Caco-2 (cell line): ENCODE measurements at regions not wholly inside any gene's neighbourhood (a gene's known extent, or its start where the extent isn't known, plus 50 kb on each side); places are given as distances from the start of the nearest gene placed in this dataset.

ENCODE experiments used
- BruUV-seq: library from RNA; stranded (reverse); fragments of 400-500 nt; replicated peaks from 2 replicates; lab custom pipeline; 2021; lab: Mats Ljungman, UMichigan
- CTCF ChIA-PET: fragments of 300-600 bp; sonication (Branson Sonifier 250); formaldehyde crosslinking; loops from one replicate; lab custom pipeline; 2022; ENCODE audit warnings: antibody characterized with exemption; lab: Charles Lee
- POLR2A ChIA-PET: fragments of 300-600 bp; sonication (Branson Sonifier 250); formaldehyde crosslinking; loops from one replicate; lab custom pipeline; 2022; ENCODE audit warnings: antibody characterized with exemption; lab: Charles Lee
- DNase-seq, 2 experiments: peaks; one replicate each; pipeline versions ENCODE4 v3.0.0 to v3.0.0-alpha.2; 2020 to 2022
- H3K27me3 ChIP-seq: replicated peaks from 2 replicates; pipeline ENCODE4 v1.6.0; 2011; ENCODE audit warnings: low read length; ENCODE audit not compliant: control insufficient read depth, insufficient read depth
- H3K36me3 ChIP-seq: 2 replicates; pipeline ENCODE4 v1.5.1; 2011; ENCODE audit warnings: low read length; ENCODE audit not compliant: control insufficient read depth, insufficient read depth
- H3K4me1 ChIP-seq: fragments of 250-450 bp; sonication (Bioruptor Pico); 2 replicates; pipeline ENCODE4 v1.5.1; 2020; ENCODE audit warnings: mild to moderate bottlenecking
- H3K4me3 ChIP-seq: 2 replicates; pipeline ENCODE4 v1.5.1; 2011; ENCODE audit warnings: low read depth, mild to moderate bottlenecking, control low read depth, low read length
- H3K9me3 ChIP-seq: fragments of 250-450 bp; sonication (Bioruptor Pico); 2 replicates; pipeline ENCODE4 v1.5.1; 2020; ENCODE audit warnings: mild to moderate bottlenecking, moderate library complexity
- H3K27ac Mint-ChIP-seq: one replicate; pipeline ENCODE4 v1.8.0; 2022; ENCODE audit warnings: mixed read lengths; ENCODE audit not compliant: unreplicated experiment
- H3K27me3 Mint-ChIP-seq: one replicate; pipeline ENCODE4 v1.8.0; 2022; ENCODE audit warnings: mixed read lengths; ENCODE audit not compliant: insufficient read depth, unreplicated experiment
- H3K36me3 Mint-ChIP-seq: one replicate; pipeline ENCODE4 v1.8.0; 2022; ENCODE audit warnings: mild to moderate bottlenecking, mixed read lengths; ENCODE audit not compliant: insufficient read depth, unreplicated experiment
- H3K4me1 Mint-ChIP-seq: one replicate; pipeline ENCODE4 v1.8.0; 2022; ENCODE audit warnings: low read depth, mixed read lengths; ENCODE audit not compliant: unreplicated experiment
- H3K4me3 Mint-ChIP-seq: one replicate; pipeline ENCODE4 v1.8.0; 2022; ENCODE audit warnings: mild to moderate bottlenecking, moderate library complexity, mixed read lengths; ENCODE audit not compliant: unreplicated experiment
- H3K9me3 Mint-ChIP-seq: one replicate; pipeline ENCODE4 v1.8.0; 2022; ENCODE audit warnings: mixed read lengths; ENCODE audit not compliant: unreplicated experiment
- intact Hi-C: fragments of 100-400 bp; cut with micrococcal nuclease; formaldehyde crosslinking; loops from one replicate; pipeline ENCODE4 v1.10.0; 2022; ENCODE audit not compliant: unreplicated experiment
- TF ChIP-seq, protein P1 (sequence below), 2 experiments: fragments of 200-600 bp in 1 of 2; IDR thresholded peaks; 1 replicate in 1 of 2; 2 replicates in 1 of 2; pipeline versions ENCODE4 v1.5.1 to v1.8.0; 2011 to 2022; ENCODE audit warnings: antibody characterized with exemption in 1 of 2, control low read depth in 1 of 2, inconsistent platforms in 1 of 2, low read depth in 1 of 2, low read length in 1 of 2, mild to moderate bottlenecking in 1 of 2, moderate library complexity in 1 of 2; ENCODE audit not compliant: insufficient read depth in 1 of 2, severe bottlenecking in 1 of 2, unreplicated experiment in 1 of 2

GRCh38 chr6:165826487-165827189, 163.6 kb upstream of the PDE10A start:
- H3K4me1 Mint-ChIP-seq: no peaks in the 10 kb centered on the region
- intact Hi-C loops: no loop called here
- TF ChIP-seq, protein P1, sequence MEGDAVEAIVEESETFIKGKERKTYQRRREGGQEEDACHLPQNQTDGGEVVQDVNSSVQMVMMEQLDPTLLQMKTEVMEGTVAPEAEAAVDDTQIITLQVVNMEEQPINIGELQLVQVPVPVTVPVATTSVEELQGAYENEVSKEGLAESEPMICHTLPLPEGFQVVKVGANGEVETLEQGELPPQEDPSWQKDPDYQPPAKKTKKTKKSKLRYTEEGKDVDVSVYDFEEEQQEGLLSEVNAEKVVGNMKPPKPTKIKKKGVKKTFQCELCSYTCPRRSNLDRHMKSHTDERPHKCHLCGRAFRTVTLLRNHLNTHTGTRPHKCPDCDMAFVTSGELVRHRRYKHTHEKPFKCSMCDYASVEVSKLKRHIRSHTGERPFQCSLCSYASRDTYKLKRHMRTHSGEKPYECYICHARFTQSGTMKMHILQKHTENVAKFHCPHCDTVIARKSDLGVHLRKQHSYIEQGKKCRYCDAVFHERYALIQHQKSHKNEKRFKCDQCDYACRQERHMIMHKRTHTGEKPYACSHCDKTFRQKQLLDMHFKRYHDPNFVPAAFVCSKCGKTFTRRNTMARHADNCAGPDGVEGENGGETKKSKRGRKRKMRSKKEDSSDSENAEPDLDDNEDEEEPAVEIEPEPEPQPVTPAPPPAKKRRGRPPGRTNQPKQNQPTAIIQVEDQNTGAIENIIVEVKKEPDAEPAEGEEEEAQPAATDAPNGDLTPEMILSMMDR (IDR thresholded peaks at IDR 0.05; ENCODE audit: insufficient read depth in 1 of 2, low read depth in 1 of 2, low read length in 1 of 2, severe bottlenecking in 1 of 2, unreplicated experiment in 1 of 2): no peak
- H3K36me3 ChIP-seq: no peaks in the 10 kb centered on the region
- H3K27me3 Mint-ChIP-seq: peaks cover under 1% of the 10 kb centered on the region
- ChIA-PET CTCF (no interaction called here), POLR2A (no interaction called here)
- no peaks in the 10 kb centered on the region for H3K4me1 ChIP-seq
- no peaks in the 10 kb centered on the region for H3K9me3 Mint-ChIP-seq
- no peak overlapping the region for H3K27ac Mint-ChIP-seq
- no peak overlapping the region for H3K4me3 Mint-ChIP-seq
- no peak for DNase-seq
- no peak overlapping the region for H3K4me3 ChIP-seq
- H3K36me3 Mint-ChIP-seq: no peaks in the 10 kb centered on the region
- H3K9me3 ChIP-seq: no peaks in the 10 kb centered on the region
- no TSS peak for BruUV-seq
- no peaks in the 10 kb centered on the region for H3K27me3 ChIP-seq

- BruUV-seq: no TSS peak
- no peak overlapping the region for H3K4me3 ChIP-seq
- no peaks in the 10 kb centered on the region for H3K27me3 ChIP-seq
- CTCF ChIA-PET: no interaction called here
- Mint-ChIP-seq H3K9me3 (no peaks in the 10 kb centered on the region), H3K4me3 (no peak overlapping the region), H3K36me3 (no peaks in the 10 kb centered on the region), H3K27ac (no peak overlapping the region), H3K4me1 (no peaks in the 10 kb centered on the region), H3K27me3 (peaks cover 9% of the 10 kb centered on the region)
- H3K36me3 ChIP-seq: no peaks in the 10 kb centered on the region
- DNase-seq: no peak
- H3K4me1 ChIP-seq: no peaks in the 10 kb centered on the region
- POLR2A ChIA-PET: no interaction called here
- no peaks in the 10 kb centered on the region for H3K9me3 ChIP-seq
- intact Hi-C loops: no loop called here
- TF ChIP-seq, protein P1 (IDR thresholded peaks at IDR 0.05; ENCODE audit: insufficient read depth in 1 of 2, low read depth in 1 of 2, low read length in 1 of 2, severe bottlenecking in 1 of 2, unreplicated experiment in 1 of 2): no peak
Observed at GRCh38 chr6:165825256-165825815, 162.3 kb upstream of the PDE10A start.

DNA sequence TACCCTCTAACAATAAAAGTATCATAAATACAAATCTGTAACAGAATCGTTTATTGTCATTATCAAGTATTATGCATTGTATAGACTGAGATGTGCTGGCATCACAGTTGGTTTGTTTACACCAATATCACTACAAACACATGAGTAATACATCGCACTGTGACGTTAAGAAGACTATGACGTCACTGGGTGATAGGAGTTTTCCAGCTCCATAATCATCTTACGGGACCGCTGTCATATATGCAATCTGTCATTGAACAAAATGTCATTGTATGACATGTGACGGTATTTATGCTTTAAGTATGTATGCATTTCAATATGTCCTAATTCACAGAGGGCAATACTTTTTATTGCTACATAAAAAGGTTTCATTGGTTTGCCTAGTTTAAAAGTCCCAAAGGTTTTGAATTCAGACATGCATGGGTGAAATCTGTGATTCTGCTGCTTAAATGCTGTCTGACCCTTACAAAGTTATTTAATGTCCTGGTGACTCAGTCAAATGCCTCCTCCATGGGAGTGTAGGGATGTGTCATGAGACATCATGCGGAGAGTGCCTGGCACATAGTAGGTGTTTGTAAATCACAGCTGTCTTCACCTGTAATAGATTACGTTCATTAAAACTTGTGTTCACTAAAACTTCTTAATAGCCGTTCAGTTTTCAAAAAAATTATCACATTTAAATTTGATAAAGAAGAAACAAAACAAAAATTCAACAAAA, 160.7 kb upstream of the PDE10A start:
- Histone ChIP-seq H3K4me3 (no peak overlapping the region), H3K9me3 (no peaks in the 10 kb centered on the region), H3K36me3 (no peaks in the 10 kb centered on the region), H3K4me1 (no peaks in the 10 kb centered on the region), H3K27me3 (no peaks in the 10 kb centered on the region)
- peaks cover 18% of the 10 kb centered on the region for H3K27me3 Mint-ChIP-seq
- no peak overlapping the region for H3K4me3 Mint-ChIP-seq
- H3K9me3 Mint-ChIP-seq: no peaks in the 10 kb centered on the region
- CTCF ChIA-PET: no interaction called here
- H3K4me1 Mint-ChIP-seq: no peaks in the 10 kb centered on the region
- TF ChIP-seq, protein P1 (IDR thresholded peaks at IDR 0.05; ENCODE audit: insufficient read depth in 1 of 2, low read depth in 1 of 2, low read length in 1 of 2, severe bottlenecking in 1 of 2, unreplicated experiment in 1 of 2): no peak
- H3K36me3 Mint-ChIP-seq: no peaks in the 10 kb centered on the region
- H3K27ac Mint-ChIP-seq: no peak overlapping the region
- intact Hi-C loops: no loop called here
- no peak for DNase-seq
- no TSS peak for BruUV-seq
- POLR2A ChIA-PET: no interaction called here
